ENCODE measurements at regions not wholly inside any gene's neighbourhood (a gene's known extent, or its start where the extent isn't known, plus 50 kb on each side); places are given as distances from the start of the nearest gene placed in this dataset.

DNA sequence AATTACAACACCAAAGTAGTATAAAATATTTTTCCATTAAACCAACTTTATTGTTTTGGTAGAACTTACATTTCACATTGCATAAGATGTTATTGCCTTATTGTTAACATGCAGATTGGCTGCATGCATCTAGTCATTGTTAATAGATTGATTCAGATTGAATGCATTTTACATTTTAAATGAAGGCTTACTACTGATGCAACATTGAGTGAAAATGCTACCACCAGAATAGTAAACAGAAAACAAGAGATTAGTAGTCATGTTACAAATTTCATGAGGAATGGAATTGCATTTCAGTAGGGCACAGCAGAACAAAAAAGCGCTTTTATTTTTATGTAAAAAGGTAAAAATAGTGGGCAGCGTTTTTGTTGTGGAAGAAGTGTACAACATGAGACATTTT is 298.3 kb downstream of the ARL4A start:
- ChIA-PET POLR2A (ENCODE audit: low non-redundant PET) (no interaction called here), CTCF (interaction anchor here (0.5 kb wide), 1 partner anchor 189 kb away, joined by 3 read pairs; no protein-coding TSS in a partner anchor)
- TF ChIP-seq, protein P1, sequence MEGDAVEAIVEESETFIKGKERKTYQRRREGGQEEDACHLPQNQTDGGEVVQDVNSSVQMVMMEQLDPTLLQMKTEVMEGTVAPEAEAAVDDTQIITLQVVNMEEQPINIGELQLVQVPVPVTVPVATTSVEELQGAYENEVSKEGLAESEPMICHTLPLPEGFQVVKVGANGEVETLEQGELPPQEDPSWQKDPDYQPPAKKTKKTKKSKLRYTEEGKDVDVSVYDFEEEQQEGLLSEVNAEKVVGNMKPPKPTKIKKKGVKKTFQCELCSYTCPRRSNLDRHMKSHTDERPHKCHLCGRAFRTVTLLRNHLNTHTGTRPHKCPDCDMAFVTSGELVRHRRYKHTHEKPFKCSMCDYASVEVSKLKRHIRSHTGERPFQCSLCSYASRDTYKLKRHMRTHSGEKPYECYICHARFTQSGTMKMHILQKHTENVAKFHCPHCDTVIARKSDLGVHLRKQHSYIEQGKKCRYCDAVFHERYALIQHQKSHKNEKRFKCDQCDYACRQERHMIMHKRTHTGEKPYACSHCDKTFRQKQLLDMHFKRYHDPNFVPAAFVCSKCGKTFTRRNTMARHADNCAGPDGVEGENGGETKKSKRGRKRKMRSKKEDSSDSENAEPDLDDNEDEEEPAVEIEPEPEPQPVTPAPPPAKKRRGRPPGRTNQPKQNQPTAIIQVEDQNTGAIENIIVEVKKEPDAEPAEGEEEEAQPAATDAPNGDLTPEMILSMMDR (conservative IDR thresholded peaks at IDR 0.05; ENCODE audit: low read depth) = no peak
- H3K27ac ChIP-seq = no peak overlapping the region
- DNase-seq (ENCODE audit: low spot score) = no peak

DNA sequence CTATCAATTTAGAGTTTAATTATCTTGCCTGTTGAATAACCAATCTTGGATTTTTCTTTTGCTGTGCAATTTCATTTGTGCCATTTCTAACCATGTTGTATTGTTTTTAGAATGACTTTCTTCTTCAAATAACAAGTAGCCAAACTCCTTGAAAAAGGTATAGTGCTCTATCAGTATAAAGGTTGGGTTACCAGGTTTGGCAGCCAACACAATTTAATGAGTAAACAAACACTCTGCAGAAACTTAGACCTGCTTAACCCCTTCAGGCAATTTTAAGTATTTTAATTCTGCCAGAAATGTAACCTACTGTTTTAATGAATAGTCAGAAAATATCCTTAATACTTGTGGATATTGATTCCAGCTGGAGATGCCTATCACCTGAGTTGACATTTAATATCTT is 299.8 kb downstream of the ARL4A start:
- TF ChIP-seq, protein P1 (conservative IDR thresholded peaks at IDR 0.05; ENCODE audit: low read depth) = no peak

DNA sequence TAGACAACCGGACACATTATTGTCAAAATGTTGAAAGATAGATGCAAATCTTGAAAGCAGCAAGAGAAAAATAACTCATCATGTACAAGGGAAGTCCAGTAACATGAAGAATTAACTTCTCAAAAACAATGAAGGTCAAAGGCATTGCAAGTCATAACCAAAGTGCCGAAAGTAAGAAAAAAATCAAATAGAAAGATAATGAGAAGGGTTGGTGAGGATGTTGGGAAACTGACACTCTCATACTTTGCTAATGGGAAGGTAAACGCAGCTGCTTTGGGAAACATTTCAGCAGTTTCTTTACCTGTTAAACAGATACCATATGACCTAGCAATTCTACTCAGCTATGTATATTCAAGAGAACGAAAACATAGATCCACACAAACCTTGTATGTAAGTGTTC is 303.0 kb downstream of the ARL4A start:
- DNase-seq (ENCODE audit: low spot score) = no peak
- TF ChIP-seq, protein P1 (conservative IDR thresholded peaks at IDR 0.05; ENCODE audit: low read depth) = no peak
- ChIA-PET POLR2A (ENCODE audit: low non-redundant PET) (no interaction called here), CTCF (no interaction called here)
- H3K27ac ChIP-seq = no peak overlapping the region

More for the DNA sequence above, 299.8 kb downstream of the ARL4A start:
- POLR2A ChIA-PET (ENCODE audit: low non-redundant PET) = no interaction called here
- CTCF ChIA-PET = no interaction called here
- DNase-seq (ENCODE audit: low spot score) = no peak
- no peak overlapping the region for H3K27ac ChIP-seq

DNA sequence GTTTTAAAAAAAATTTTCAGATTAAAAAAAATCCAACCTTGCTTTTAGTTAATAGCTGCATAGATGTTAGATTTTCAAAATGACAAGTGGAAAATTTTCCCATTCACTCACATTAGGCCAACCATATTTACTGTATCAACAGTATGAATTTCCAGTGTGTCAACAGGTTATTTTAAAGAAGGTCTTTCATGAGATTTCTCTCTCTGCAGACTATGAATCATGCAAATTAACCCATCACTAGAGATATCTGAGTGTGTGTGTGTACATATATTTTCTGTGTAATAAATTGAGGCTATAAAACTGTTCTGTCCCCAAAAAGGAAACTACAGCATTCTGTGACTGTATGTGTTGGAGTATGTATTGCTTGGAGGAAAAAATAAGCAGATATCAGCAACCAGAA is 305.6 kb downstream of the ARL4A start:
- ChIA-PET CTCF (no interaction called here), POLR2A (ENCODE audit: low non-redundant PET) (no interaction called here)
- DNase-seq (ENCODE audit: low spot score) = no peak
- TF ChIP-seq, protein P1 (conservative IDR thresholded peaks at IDR 0.05; ENCODE audit: low read depth) = no peak
- no peak overlapping the region for H3K27ac ChIP-seq

DNA sequence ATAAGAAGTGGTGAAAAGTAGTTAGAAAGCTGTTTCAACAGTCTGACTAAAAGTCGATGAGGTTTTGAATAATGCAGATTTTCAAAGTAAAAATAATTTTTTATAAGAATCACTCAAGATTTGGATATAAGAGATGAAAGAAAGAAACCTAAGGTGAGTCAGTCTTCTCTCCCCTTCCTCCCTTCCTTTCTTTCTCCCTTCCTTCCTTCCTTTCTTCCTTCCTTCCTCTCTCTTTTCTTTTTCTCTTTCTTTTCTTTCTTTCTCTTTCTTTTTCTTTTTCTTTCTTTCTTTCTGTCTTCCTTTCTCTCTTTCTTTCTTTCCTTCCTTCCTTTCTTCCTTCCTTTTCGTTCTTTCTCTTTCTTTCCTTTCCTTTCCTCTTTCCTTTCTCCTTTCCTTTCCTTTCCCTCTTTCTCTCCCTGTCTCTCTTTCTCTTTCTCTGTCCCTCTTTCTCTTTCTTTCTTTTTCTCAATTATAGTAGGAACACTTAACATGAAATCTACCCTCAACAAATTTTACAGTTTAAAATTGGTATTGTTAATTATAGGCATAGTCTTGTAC is 308.6 kb downstream of the ARL4A start:
- no peak for DNase-seq (ENCODE audit: low spot score)
- no peak overlapping the region for H3K27ac ChIP-seq
- TF ChIP-seq, protein P1 (conservative IDR thresholded peaks at IDR 0.05; ENCODE audit: low read depth) = no peak
- POLR2A ChIA-PET (ENCODE audit: low non-redundant PET) = no interaction called here
- CTCF ChIA-PET = no interaction called here

DNA sequence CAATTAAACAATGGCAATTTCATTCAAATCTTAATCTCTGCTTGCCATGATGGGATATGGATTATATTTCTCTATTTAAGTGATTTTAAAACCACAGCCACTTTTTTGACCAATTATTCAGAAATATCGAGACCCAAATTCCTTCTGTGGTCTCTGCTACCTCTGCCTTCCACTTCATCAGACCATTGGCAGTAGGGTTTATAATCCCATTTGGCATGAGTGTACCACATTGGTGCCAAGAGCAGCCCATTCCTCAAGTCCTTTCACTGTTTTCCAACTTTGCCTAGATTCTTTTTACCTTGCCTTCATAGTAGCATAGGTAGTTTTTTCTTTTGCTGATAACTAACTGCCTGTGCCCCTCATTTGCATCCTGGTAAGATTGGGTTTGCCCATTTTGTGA is 319.9 kb downstream of the ARL4A start:
- ChIA-PET POLR2A (ENCODE audit: low non-redundant PET) (no interaction called here), CTCF (no interaction called here)
- TF ChIP-seq, protein P1 (conservative IDR thresholded peaks at IDR 0.05; ENCODE audit: low read depth) = no peak
- no peak overlapping the region for H3K27ac ChIP-seq
- DNase-seq (ENCODE audit: low spot score) = no peak

DNA sequence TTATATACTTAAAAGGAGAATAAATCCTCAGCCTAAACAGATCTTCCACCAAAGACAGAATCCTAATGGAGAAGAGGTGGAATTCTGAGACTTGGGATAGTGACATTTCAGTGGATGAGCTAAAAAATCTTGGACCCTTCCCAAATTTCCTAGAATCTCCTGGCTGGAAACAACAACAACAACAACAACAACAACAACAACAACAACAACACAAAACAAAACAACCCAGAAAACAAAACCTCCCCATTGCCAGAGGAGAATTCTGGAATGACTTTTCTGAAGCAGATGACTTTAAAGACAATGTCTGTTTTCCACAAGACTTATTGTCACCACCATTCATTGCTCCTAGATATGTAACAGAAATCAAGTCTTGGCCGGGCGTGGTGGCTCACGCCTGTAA is 322.1 kb downstream of the ARL4A start:
- DNase-seq (ENCODE audit: low spot score) = no peak
- CTCF ChIA-PET = no interaction called here
- TF ChIP-seq, protein P1 (conservative IDR thresholded peaks at IDR 0.05; ENCODE audit: low read depth) = no peak
- POLR2A ChIA-PET (ENCODE audit: low non-redundant PET) = no interaction called here
- no peak overlapping the region for H3K27ac ChIP-seq

Data from RWPE1 (cell line).